HG03064 (cell line): ENCODE measurements at regions not wholly inside any gene's neighbourhood (a gene's known extent, or its start where the extent isn't known, plus 50 kb on each side); places are given as distances from the start of the nearest gene placed in this dataset.
"Not testable (repeated sequence)": the region's sequence is repeated elsewhere in the genome, so short reads cannot be mapped to it uniquely, and the experiment has no call there.

Source experiments
- ATAC-seq: cut with Tn5 transposase; IDR thresholded peaks from one replicate; pipeline ENCODE4 v1.9.1; 2021; ENCODE audit warnings: low read depth; ENCODE audit not compliant: unreplicated experiment

DNA sequence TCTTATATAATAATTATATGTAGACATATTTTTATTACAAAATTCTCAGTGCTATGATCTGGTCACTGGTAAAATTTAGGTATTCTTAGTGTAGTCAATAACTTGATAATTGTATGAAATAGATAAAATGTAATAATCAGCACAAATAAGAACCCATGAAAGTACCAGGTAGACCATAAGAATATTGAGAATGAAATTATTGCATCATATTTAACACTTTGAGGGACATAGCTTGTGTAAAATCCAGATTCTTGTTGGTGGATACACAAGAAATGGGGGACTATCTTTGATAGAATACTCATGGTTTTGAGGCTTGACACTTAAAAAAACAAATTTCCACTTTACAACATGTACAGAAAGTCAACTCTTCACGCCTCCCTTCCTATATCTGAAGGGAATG is 898.8 kb upstream of the DDX18 start:
- no peak for ATAC-seq

DNA sequence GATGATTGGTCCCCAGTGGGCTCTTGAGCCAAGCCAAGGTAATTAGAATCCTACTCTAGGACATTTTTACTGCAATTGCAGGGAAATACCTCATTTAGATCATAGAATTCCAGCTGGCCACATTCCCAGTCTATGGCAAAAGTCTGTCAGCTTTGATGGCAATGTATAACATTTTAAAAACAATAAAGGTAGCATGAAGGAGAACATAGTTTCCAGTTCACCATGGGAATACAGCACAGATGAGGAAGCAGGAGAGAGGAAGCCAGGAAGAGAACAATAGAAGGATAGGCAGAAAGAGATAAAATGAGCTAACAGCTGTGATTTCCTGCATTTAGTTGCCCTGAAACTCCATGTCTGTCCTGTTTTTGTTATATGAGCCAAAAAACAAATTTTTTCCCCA is 897.3 kb upstream of the DDX18 start:
- no peak for ATAC-seq

DNA sequence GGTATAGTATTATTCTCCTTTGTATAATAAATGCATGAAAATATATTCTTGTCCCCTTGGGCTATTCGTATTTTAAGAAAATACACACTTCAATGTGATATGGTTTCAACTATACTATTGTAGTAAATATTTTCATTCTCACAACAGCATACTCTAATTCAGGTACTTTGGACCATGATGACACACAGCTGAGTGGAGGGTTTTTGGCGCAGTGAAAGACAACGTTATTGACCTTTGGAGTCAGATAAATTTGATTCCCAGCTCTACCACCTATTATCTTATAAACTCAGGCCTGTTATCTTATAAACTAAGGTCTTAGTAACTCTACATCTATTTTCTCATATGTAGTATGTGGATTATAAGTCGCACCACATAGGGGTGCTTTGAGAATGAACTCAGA is 895.9 kb upstream of the DDX18 start:
- ATAC-seq = no peak

DNA sequence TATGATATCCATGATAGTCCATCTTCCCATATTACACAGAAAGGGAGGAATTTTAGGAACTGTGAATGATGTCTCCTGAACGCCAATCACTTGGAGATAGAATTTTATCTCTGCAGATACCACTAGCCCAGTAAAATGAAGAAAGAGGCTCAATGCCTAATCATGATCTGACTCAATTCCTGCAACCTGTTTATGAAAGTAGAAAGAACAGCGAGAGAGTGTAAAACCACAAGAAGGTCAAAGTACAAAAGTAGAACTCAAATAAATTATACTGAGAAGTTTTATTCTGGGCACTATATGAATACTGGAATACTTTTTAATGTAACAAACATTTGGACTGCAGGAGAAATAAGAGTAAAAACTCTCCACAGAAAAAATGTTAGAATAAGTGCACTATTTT is 892.1 kb upstream of the DDX18 start:
- no peak for ATAC-seq

DNA sequence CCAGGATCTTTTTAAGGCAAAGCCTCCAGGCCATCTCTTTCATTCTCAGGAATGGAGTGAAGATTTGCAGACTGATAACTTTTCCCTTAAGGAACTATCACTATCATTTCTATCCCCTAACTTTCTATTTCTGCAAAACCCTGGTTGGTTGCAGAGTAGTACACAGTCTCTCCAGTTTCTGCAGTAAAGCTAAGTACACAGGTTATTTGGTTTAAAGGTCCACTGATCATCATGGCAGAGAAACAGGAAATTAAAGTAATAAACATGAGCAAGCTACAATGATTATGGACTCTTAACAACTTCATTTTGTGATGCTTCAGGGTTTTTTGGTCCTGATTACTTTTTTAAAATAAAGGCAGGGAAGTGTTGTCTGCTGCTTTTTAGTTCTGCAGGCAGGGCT is 890.0 kb upstream of the DDX18 start:
- no peak for ATAC-seq

DNA sequence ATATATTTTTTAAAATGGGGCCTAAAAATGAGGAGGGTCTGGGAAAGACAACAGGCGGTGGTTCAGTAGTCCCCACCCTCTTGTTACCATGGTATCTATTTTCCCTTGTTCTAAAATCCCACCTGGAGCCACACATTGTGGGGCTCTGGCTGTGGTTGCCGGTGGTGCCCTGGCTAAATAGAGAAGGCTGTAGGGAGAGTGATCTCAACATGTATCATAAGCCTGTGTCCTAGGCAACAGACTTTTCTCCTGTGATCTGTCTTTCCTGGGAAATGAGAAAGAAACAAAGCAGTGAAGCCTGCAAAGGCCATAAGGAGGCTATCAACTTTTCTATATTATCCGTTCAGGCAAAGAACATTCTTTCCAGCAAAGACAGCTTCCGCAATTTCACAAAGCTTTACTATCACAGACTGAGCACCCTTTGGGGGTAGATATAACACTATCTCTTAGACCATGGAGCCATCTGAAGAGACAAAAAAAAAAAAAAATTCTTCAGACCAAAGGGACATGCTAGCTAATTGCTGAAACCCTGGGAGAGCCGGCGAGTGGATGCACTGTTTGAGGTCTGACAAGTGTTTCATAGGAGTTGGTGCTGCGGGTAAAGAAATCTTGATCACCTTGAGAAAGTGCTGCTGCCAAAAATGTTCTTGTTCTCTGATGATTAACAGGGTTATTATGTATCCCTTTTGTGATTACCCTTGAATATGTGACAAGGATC is 879.2 kb upstream of the DDX18 start:
- no peak for ATAC-seq

DNA sequence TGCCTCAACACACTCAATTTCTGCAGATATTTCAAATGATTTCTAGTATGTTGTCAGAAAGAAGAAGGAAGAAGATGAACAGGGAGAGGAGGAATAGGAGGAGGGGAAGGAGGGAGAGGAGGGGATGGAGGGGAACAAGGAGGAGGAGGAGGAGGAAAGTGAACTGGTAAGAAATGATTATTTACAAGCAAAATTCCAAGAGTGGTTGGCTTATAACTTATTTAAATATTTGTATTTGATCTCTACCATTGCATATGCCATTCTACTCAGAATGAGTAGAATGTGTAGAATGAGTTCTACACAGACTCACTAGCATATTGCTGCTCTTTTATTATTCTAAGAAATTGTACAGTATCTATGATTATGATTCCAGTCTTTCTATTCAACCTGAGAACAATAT is 866.2 kb upstream of the DDX18 start:
- no peak for ATAC-seq

DNA sequence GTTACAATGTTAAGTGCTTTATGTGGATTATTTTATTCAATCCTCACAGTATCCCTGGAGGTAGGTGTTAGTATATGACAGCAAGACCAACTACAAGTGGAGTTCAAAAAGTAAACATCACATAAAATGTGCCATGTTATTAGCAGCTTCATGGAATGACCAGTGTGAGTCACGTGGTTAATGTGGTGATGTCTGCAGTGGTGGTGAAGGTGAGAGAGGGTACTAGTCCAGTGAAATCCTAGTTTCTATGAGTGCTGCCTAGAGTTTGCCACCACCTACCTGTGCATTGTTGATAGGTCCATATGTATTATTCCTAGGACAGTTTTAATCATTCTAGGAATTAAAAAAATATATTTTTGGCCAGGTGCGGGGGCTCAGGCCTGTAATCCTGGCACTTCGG is 865.2 kb upstream of the DDX18 start:
- no peak for ATAC-seq

DNA sequence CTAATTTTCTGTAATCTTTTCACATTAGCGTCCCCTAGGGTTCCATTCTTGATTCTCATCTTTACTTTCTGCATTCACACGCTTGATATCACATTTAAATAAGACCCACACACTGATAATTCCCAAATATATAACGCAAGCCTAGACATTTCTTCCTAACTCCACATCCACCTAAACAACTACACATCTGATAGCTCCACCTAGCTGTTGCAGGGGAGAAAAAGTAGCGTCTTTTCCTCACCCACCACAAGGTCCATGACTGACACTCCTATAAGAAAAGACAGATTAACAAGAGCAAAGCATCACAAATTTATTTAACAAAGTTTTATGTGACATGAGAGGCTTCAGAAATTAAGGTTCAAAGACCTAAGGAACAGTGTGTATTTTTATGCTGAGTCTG is 862.2 kb upstream of the DDX18 start:
- ATAC-seq = no peak

DNA sequence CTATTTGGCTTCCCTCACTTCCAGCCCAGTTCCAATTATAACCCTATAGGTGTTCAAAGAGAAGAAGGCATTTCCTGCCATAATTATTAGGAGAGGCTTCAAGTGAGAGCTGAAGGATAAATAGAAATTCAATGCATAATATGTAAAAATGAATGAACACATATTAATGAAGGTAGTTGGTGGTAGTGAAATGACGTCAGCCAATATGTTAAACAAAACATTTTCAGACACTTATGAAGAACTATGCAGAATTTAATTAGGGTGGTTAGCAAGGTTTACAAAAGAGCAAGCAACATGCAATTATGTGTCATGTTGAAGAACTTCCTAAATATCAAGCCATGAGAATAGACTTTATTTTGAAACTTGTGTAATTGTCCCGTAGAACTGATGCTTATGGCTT is 858.8 kb upstream of the DDX18 start:
- no peak for ATAC-seq

DNA sequence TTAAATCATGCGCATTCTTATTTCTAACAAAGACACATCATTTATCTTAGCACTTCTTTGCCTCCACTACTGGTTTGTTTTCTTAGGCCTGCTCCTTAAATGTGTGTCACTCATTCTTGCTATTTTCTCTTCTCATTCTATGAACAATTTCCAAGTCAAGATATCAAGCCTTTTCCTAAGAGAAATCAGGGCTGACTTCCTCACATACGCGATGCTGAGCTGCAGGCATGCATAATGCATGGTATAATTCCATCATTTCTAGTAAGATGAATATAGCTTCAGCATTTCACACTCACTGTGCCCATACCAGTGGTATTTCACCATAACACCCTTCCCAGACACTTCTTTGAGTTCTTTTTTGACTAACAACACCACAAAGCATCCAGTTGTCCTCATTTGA is 838.9 kb upstream of the DDX18 start:
- no peak for ATAC-seq

DNA sequence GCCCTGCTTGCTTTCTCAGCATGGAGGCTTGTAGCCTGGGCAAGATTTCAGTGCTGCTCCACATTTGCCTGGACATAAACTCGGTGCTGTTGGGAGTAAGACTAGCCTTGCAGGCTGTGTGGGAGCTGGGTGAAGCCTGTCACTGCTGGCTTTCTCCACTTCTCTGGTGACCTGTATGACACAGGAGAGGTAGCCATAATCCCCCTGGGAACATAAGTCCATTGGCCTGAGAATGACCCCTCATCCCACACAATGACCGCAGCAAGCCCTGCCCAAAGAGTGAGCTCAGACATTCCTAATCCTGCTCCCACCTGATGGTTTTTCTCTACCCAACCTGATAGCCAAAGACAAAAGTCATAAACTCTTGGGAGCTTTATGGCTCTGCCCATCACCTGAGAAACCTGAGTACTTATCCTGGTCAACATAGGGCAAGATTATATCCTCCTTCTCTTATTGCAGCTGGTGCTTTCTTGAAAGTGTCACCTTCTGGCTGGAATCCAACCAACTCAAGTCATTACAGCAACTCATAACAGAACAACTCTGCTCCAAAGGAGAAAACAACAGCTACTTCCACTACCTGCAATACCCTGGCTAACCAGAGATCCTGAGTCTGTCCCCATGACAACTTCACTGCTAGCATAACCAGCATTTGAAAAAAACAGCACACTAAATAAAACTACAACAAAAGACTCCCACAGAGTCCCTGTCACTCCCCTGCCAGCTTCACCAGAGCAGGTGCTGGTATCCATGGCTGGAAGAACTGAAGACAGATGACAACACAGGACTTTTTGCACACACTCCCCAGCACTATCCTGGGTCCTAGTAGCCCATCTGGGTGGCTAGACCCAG is 834.4 kb upstream of the DDX18 start:
- ATAC-seq = no peak

DNA sequence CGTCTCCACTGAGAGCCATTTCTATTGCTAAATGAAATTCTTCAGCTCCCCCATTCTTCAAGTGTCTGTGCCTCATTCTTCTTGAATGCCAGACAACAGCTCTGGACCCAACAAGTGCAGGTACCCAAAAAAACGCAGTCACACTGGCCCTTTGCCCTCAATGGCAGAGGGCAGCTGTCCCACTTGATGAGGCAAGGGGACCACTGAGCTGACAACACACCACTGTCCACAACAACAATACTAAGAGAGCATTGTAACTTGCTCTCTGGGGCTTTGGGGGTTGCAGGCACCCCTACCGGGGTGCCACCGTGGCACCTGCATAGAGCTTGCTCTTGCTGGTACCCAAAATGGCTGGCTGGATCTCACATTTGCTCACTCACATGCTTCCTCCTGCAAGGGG is 827.0 kb upstream of the DDX18 start:
- no peak for ATAC-seq

DNA sequence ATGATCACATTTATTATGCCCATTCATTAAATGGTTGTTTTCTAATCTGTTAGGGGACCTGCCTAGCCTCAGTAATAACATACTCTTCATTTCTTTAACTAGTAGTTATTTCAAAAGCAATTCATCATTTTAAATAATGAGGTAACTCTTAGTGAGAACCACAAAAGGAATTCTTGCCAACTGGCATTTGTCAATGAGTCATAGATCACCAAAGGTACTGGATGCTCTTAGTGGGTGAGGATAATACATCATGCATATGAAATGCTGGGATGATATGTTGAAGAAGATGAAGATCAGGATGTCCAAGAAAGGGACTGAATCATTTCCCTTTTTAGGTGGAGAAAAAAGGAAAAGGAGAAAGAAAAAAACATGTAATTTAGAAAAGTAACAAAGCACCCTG is 826.2 kb upstream of the DDX18 start:
- no peak for ATAC-seq

DNA sequence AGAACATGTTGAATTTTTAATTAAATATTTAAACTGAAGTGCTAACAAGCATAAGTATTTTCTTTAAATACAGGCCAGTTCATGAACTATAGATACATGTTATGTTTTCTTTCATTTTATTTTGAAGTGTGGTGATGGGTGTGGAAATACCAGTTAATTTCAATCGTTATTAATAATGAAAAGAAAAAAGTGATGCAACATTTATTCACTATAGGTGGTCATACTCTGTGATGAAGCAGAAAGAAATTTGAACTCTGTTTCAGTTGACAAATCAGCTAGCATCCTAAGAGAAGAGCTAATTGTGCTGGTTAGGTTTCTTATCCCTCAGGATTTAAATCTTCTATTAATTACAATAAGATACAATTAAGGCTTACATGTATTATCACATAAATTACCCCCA is 795.1 kb upstream of the DDX18 start:
- no peak for ATAC-seq

DNA sequence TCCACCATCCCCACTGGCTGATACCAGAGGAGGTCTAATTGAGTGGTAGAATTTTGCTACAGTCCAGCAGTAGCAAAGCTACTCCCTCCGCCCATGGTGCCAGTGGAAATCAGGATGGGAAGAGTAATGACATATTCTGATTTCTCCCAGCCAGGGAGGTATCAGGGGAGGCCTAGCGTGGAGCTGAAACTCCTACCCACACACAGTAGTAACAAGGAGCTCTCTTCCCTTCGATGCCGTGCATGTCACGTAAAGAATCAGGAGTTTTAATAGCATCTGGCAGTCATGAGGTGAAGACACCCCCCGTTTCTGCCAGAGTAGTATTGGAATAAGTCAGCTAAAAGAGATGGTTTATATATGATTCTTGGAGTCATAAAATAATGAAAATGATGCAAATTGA is 786.8 kb upstream of the DDX18 start:
- no peak for ATAC-seq

DNA sequence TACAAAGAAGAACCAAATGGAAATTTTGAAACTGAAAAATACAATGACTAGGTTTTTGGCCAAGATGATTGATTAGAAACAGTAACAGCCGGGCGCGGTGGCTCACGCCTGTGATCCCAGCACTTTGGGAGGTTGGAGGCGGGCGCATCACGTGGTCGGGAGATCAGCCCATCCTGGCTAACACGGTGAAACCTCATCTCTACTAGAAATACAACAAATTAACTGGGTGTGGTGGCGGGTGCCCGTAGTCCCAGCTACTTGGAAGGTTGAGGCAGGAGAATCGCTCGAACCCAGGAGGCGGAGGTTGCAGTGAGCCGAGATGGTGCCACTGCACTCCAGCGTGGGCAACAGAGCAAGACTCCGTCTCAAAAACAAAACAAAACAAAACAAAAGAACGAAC is 785.8 kb upstream of the DDX18 start:
- not testable (repeated sequence) for ATAC-seq

DNA sequence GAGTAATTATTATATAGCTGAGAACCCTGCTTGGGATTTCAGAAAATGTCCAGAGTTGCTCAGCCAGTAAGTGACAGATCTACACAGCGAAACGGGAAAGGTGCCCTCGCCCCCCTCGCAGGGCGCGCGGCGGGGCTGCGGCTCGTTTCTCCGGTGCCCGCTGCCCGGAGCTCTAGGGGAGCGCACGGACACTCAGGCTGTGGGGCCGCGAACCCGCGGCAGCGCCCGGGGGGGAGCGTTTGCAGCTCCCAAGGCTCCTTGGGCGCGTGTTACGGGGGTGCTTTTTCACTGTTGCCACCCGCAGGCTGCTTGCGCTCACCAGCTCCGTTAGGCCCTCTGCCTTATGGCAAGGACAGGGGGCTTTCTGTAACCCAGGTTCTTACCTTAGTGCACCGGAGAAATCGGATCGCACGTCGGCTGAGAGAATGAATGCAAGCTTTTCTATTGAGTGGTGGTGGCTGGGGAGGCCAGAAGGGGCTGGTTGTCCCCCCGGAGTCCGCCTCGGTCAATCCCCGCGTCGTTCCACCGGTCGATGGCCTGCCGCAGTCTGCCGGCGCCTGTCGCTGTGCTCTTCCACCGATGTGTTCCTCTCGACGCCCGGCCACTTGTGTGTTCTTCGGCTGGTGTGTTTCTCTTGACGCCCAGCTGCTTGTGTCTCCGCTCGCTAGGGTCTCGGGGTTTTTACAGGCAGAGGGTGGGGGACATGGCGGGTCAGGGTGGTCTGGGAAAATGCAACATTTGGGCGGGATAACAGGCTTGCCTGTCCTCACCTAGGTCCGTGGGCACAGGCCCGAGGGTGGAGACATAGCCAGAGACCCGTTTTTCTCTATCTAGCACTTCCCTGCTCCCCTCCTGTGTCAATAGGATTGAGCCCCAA is 758.8 kb upstream of the DDX18 start:
- ATAC-seq = no peak

DNA sequence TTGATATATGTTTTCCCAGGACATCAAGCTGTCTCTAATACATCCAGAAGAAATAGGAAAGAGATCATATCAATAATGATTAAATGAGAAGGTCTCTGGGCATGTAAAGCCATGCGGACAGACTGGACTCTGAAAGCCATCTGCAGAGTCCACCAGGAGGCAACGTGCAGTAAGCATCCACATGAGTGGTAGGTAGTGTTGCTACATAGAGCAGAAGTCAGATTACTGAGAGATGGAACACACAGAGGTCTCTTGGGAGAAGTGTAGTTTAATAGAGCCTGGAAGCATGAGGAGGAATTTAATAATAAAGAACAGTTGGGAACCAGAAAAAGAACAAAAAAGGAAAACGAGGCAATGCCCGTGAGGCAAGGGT is 758.1 kb upstream of the DDX18 start:
- no peak for ATAC-seq

DNA sequence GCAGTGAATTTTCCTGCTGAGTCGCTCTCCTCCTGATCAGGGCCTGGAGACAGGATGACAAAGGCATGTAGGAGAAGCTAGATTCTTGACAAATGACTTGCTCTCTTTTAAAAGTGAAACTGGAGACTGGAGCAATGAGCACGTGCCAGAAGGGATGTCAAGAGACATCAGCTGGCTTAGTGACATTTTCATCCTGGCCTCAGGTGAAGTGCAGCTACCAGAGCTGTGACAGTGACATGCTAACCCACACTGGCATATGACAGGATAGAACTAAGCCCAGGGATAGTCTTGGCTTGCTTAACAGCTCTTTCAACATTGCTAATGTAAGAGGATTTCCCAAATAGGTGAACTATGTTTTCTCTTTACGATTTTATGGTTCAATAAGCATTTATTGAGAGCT is 757.5 kb upstream of the DDX18 start:
- ATAC-seq = no peak

DNA sequence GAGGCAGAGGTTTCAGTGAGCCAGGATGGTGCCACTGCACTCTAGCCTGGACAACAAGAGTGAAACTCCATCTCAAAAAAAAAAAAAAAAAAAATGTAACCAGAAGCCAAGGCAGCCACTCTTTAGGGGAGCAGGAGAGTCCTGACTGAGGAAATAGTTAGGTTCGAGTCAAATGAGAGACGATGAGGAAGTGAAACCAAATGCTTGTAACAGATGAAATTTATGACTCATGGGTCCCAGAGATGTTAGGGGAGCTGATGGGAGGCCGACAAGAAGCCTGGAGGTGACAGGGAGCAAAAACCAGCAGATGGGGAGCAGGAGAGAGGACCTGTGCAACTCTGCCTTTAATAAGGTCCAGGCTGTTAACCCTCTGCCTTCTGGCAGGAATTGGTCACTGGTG is 756.1 kb upstream of the DDX18 start:
- ATAC-seq = no peak
